Left lung (tissue), 4 donors: ENCODE measurements at regions not wholly inside any gene's neighbourhood (a gene's known extent, or its start where the extent isn't known, plus 50 kb on each side); places are given as distances from the start of the nearest gene placed in this dataset.

Experiments
- ATAC-seq: fragments of 200-7000 bp; cut with Tn5 transposase; one replicate; pipeline ENCODE4 v1.9.1; 2020; ENCODE audit warnings: moderate library complexity
- DNase-seq, 4 donors: peaks; one replicate each; pipeline ENCODE4 v3.0.0-alpha.2; 2013 to 2020
- H3K27ac ChIP-seq, 2 donors: fragments of 200-600 bp; sonication (generic) in 1 of 2; one replicate each; pipeline versions ENCODE4 v1.5.0 to v1.8.0; 2020 to 2021
- H3K27me3 ChIP-seq, 2 donors: fragments of 200-600 bp; sonication (generic) in 1 of 2; one replicate each; pipeline versions ENCODE4 v1.5.0 to v1.8.0; 2020 to 2021
- H3K36me3 ChIP-seq, 2 donors: fragments of 200-600 bp; sonication (generic) in 1 of 2; one replicate each; pipeline versions ENCODE4 v1.5.0 to v1.8.0; 2020 to 2021
- H3K4me1 ChIP-seq, 2 donors: fragments of 200-600 bp; one replicate each; pipeline ENCODE4 v1.8.0; 2021
- H3K4me3 ChIP-seq, 2 donors: fragments of 200-600 bp; sonication (generic) in 1 of 2; one replicate each; pipeline versions ENCODE4 v1.5.0 to v1.8.0; 2020 to 2021; ENCODE audit warnings: mild to moderate bottlenecking in 1 of 2
- H3K9me3 ChIP-seq, 2 donors: fragments of 200-600 bp; sonication (generic) in 1 of 2; one replicate each; pipeline versions ENCODE4 v1.5.0 to v1.8.0; 2020 to 2021
- intact Hi-C, 2 donors: fragments of 100-400 bp; cut with DNase I; formaldehyde crosslinking; loops; one replicate each; pipeline versions ENCODE4 v1.11.2 to v1.14.2; 2022
- TF ChIP-seq, protein P1 (sequence below), 2 donors: fragments of 200-600 bp; sonication (generic) in 1 of 2; IDR thresholded peaks; one replicate each; pipeline versions ENCODE4 v1.5.0 to v1.8.0; 2021; ENCODE audit warnings: antibody characterized with exemption in 2 of 2
- donor health status: DM: no; HTN: yes; CAD: no.
- donor health status: DM: no; HTN: no; CAD: no.

GRCh38 chr1:214830941-214831340 is 227.9 kb downstream of the CENPF start:
- intact Hi-C loops: no loop called here
- DNase-seq: no peak
- H3K4me3 ChIP-seq: no peak overlapping the region
- peaks cover 0 to 14% of the 10 kb centered on the region in 2 donors for H3K9me3 ChIP-seq
- no peaks in the 10 kb centered on the region for H3K4me1 ChIP-seq
- no peaks in the 10 kb centered on the region for H3K36me3 ChIP-seq
- no peak for ATAC-seq
- TF ChIP-seq, protein P1, sequence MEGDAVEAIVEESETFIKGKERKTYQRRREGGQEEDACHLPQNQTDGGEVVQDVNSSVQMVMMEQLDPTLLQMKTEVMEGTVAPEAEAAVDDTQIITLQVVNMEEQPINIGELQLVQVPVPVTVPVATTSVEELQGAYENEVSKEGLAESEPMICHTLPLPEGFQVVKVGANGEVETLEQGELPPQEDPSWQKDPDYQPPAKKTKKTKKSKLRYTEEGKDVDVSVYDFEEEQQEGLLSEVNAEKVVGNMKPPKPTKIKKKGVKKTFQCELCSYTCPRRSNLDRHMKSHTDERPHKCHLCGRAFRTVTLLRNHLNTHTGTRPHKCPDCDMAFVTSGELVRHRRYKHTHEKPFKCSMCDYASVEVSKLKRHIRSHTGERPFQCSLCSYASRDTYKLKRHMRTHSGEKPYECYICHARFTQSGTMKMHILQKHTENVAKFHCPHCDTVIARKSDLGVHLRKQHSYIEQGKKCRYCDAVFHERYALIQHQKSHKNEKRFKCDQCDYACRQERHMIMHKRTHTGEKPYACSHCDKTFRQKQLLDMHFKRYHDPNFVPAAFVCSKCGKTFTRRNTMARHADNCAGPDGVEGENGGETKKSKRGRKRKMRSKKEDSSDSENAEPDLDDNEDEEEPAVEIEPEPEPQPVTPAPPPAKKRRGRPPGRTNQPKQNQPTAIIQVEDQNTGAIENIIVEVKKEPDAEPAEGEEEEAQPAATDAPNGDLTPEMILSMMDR (IDR thresholded peaks at IDR 0.05): no peak
- no peaks in the 10 kb centered on the region for H3K27me3 ChIP-seq
- H3K27ac ChIP-seq: no peak overlapping the region

DNA sequence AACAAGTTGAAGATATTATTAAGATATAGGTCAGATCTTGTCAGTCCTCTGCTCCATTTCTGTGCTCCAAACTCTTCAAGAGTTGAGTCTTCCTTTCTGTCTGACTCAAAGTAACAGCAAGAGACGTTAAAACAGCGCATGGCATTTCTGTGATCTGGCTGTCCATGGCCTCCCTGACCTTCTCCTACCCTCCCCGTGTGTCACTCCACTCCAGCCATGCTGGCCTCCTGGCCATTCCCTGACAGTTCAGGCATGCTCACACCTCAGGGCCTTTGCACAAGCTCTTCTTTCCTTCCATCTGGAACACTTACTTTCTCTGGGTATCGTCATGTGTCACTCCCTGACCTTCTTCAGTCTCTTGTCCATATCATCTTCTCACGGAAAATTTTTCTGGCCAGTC is 229.0 kb downstream of the CENPF start:
- Histone ChIP-seq H3K36me3 (no peaks in the 10 kb centered on the region), H3K9me3 (peaks cover 0 to 14% of the 10 kb centered on the region in 2 donors), H3K27ac (no peak overlapping the region), H3K27me3 (no peaks in the 10 kb centered on the region), H3K4me1 (no peaks in the 10 kb centered on the region), H3K4me3 (no peak overlapping the region)
- intact Hi-C loops: no loop called here
- DNase-seq: no peak
- TF ChIP-seq, protein P1 (IDR thresholded peaks at IDR 0.05): no peak
- ATAC-seq: no peak

- intact Hi-C loops: no loop called here
- Histone ChIP-seq H3K27me3 (no peaks in the 10 kb centered on the region), H3K4me1 (no peaks in the 10 kb centered on the region), H3K4me3 (no peak overlapping the region), H3K9me3 (peaks cover 0 to 3% of the 10 kb centered on the region in 2 donors), H3K36me3 (no peaks in the 10 kb centered on the region), H3K27ac (no peak overlapping the region)
- DNase-seq (no peak), ATAC-seq (no peak)
- TF ChIP-seq, protein P1 (IDR thresholded peaks at IDR 0.05): no peak
Observed at GRCh38 chr1:214833178-214833756, 230.3 kb downstream of the CENPF start.

DNA sequence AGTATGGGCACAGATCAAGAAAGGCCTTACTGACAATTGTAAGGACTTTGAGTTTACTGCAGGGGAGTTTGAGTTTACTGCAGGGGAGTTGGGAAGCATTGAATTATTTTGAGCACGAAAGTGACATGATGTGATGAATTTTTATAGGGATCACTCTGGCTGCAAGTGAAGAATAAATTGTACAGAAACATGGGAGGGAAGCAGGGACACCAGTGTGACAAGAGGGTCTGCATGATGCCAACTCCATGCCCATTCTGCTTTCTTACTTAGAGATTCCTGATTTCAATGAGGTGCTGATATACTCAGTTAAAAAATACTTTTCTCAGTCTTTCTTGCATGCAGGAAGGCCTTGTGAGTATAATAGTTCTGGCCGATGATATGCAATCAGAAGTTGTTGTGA is 234.4 kb downstream of the CENPF start:
- no peak for ATAC-seq
- DNase-seq: no peak
- Histone ChIP-seq H3K4me1 (no peaks in the 10 kb centered on the region), H3K27ac (no peak overlapping the region), H3K36me3 (no peaks in the 10 kb centered on the region), H3K9me3 (no peaks in the 10 kb centered on the region), H3K27me3 (no peaks in the 10 kb centered on the region), H3K4me3 (no peak overlapping the region)
- intact Hi-C loops: no loop called here
- TF ChIP-seq, protein P1 (IDR thresholded peaks at IDR 0.05): no peak

DNA sequence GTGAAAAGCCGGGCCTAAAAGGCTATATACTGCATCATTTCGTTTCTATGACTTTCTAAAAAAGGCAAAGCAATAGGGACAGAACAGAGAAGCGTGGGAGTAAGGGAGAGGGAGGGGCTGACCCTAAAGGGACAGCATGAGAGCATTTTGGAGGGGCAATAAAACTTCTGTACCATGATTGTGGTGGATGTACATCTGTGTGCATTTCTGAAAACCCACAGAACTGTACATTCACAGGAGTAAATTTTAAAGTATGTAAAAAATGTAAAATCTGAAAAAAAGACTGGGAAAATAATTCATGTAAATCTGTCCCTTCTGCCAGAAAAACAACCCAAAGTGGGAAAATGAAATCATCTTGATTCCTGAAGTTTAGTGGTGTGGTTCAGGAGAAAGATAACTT is 235.4 kb downstream of the CENPF start:
- H3K27ac ChIP-seq: no peak overlapping the region
- H3K4me3 ChIP-seq: no peak overlapping the region
- intact Hi-C loops: no loop called here
- ATAC-seq (no peak), DNase-seq (no peak)
- H3K27me3 ChIP-seq: no peaks in the 10 kb centered on the region
- H3K9me3 ChIP-seq: no peaks in the 10 kb centered on the region
- TF ChIP-seq, protein P1 (IDR thresholded peaks at IDR 0.05): no peak
- no peaks in the 10 kb centered on the region for H3K4me1 ChIP-seq
- H3K36me3 ChIP-seq: no peaks in the 10 kb centered on the region
